ENCODE measurements at regions not wholly inside any gene's neighbourhood (a gene's known extent, or its start where the extent isn't known, plus 50 kb on each side); places are given as distances from the start of the nearest gene placed in this dataset.

GRCh38 chr4:158068068-158068467 is 104.8 kb downstream of the GASK1B start:
- no peak overlapping the region for H3K27ac ChIP-seq
- H3K9me3 ChIP-seq: no peaks in the 10 kb centered on the region
- TF ChIP-seq EP300 (IDR thresholded peaks at IDR 0.05) (no peak), POLR2A (IDR thresholded peaks at IDR 0.05) (no peak), CTCF (IDR thresholded peaks at IDR 0.05) (no peak), POLR2AphosphoS5 (IDR thresholded peaks at IDR 0.05) (no peak)
- H3K36me3 ChIP-seq: no peaks in the 10 kb centered on the region
- WGBS, 2 donors: 55 to 59% methylated on average over 1 of the region's 1 CpG
- H3K27me3 ChIP-seq: no peaks in the 10 kb centered on the region
- H3K4me3 ChIP-seq: no peak overlapping the region
- ATAC-seq (ENCODE audit: low FRiP score in 2 of 2) (no peak), DNase-seq (no peak)
- H3K4me1 ChIP-seq: no peaks in the 10 kb centered on the region

DNA sequence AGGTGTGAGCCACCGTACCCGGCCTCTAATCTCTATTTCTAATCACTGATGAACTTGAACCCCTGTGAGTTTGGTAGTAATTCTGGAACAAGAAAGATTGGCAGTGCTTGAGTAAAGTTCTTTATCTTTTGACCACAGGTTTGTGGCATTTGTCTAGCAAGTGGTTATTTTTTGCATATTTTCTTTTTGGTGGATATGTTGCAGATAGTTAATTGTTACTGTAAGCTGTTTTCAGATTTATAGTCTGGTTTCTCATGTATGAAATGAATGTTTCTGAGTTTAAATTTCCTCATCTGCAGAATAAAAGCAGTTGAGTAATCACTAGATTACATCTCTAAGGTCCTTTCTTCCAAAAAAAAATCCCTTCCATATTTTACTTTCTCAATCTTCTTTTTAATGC is 105.2 kb downstream of the GASK1B start:
- ATAC-seq (ENCODE audit: low FRiP score in 2 of 2) (no peak), DNase-seq (no peak)
- no peak for TF ChIP-seq EP300 (IDR thresholded peaks at IDR 0.05)
- 85 to 88% methylated on average over 2 of the region's 2 CpGs for WGBS, 2 donors
- H3K36me3 ChIP-seq: no peaks in the 10 kb centered on the region
- H3K27me3 ChIP-seq: no peaks in the 10 kb centered on the region
- no peak overlapping the region for H3K4me3 ChIP-seq
- H3K27ac ChIP-seq: no peak overlapping the region
- no peaks in the 10 kb centered on the region for H3K9me3 ChIP-seq
- no peaks in the 10 kb centered on the region for H3K4me1 ChIP-seq

- H3K9me3 ChIP-seq: no peaks in the 10 kb centered on the region
- no peak for TF ChIP-seq POLR2AphosphoS5 (IDR thresholded peaks at IDR 0.05)
- TF ChIP-seq CTCF (IDR thresholded peaks at IDR 0.05): no peak
- no peak for TF ChIP-seq EP300 (IDR thresholded peaks at IDR 0.05)
- TF ChIP-seq POLR2A (IDR thresholded peaks at IDR 0.05): no peak
- ATAC-seq (ENCODE audit: low FRiP score in 2 of 2) (no peak), DNase-seq (no peak)
- no peaks in the 10 kb centered on the region for H3K4me1 ChIP-seq
- H3K27ac ChIP-seq: no peak overlapping the region
- H3K27me3 ChIP-seq: no peaks in the 10 kb centered on the region
- H3K4me3 ChIP-seq: no peak overlapping the region
- WGBS, 2 donors: 57 to 96% methylated on average over 1 of the region's 1 CpG
- no peaks in the 10 kb centered on the region for H3K36me3 ChIP-seq
Observed at GRCh38 chr4:158065603-158066002, 107.2 kb downstream of the GASK1B start.

DNA sequence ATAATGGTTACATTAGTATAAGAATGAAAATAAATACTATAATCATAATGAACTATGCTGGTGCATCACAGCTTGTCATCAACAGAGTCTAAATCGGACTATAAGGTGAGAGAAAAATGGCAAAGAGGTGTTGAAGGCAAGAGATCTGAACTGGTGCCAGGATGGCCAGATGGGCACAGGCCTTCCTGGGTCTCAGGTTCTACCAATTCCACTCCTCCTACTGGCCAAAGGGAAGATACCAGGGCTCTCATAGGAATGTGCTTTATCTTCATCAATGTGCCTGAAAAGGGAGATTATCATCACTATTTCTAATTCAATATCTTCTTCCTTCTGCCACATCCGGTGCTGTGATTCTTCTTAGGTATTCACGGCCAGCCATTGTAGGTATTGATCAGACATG is 107.6 kb downstream of the GASK1B start:
- 35 to 59% methylated on average over 3 of the region's 3 CpGs for WGBS, 2 donors
- Histone ChIP-seq H3K9me3 (no peaks in the 10 kb centered on the region), H3K27ac (no peak overlapping the region), H3K27me3 (no peaks in the 10 kb centered on the region), H3K36me3 (no peaks in the 10 kb centered on the region), H3K4me1 (no peaks in the 10 kb centered on the region), H3K4me3 (no peak overlapping the region)
- ATAC-seq (ENCODE audit: low FRiP score in 2 of 2) (no peak), DNase-seq (no peak)
- TF ChIP-seq POLR2AphosphoS5 (IDR thresholded peaks at IDR 0.05) (no peak), EP300 (IDR thresholded peaks at IDR 0.05) (no peak), POLR2A (IDR thresholded peaks at IDR 0.05) (no peak), CTCF (IDR thresholded peaks at IDR 0.05) (no peak)

- Histone ChIP-seq H3K27ac (no peak overlapping the region), H3K36me3 (no peaks in the 10 kb centered on the region), H3K27me3 (no peaks in the 10 kb centered on the region), H3K4me3 (no peak overlapping the region), H3K4me1 (no peaks in the 10 kb centered on the region), H3K9me3 (no peaks in the 10 kb centered on the region)
- DNase-seq: no peak
- no peak for ATAC-seq (ENCODE audit: low FRiP score in 2 of 2)
- TF ChIP-seq EP300 (IDR thresholded peaks at IDR 0.05) (no peak), POLR2AphosphoS5 (IDR thresholded peaks at IDR 0.05) (no peak), CTCF (IDR thresholded peaks at IDR 0.05) (no peak), POLR2A (IDR thresholded peaks at IDR 0.05) (no peak)
Observed at GRCh38 chr4:158056689-158057245, 116.1 kb downstream of the GASK1B start.

Measured in upper lobe of left lung (tissue), 6 donors.